NCI-H460 (cell line): ENCODE measurements at regions not wholly inside any gene's neighbourhood (a gene's known extent, or its start where the extent isn't known, plus 50 kb on each side); places are given as distances from the start of the nearest gene placed in this dataset.

Source experiments
- DNase-seq: peaks from one replicate; pipeline ENCODE4 v3.0.0-alpha.2; 2016; ENCODE audit warnings: low read depth; ENCODE audit errors: extremely low read depth

DNA sequence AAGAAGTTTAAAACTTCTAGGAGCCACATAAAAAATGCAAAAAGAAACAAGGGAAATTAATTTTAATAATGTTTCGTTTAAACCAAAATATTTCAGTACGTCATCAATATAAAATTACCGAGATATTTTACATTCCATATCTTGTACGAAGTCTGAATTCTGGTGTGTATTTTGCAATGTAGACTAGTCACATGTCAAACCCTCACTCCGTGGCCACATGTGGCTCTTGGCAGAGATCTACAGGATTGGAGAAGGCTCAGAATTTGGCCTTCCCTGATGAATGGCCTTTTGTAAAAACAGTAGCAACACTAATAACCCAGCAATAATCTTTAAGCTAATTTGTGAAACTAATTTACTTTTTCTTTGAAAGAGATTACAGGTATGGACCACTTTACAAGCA is 217.1 kb downstream of the PRL start:
- no peak for DNase-seq

DNA sequence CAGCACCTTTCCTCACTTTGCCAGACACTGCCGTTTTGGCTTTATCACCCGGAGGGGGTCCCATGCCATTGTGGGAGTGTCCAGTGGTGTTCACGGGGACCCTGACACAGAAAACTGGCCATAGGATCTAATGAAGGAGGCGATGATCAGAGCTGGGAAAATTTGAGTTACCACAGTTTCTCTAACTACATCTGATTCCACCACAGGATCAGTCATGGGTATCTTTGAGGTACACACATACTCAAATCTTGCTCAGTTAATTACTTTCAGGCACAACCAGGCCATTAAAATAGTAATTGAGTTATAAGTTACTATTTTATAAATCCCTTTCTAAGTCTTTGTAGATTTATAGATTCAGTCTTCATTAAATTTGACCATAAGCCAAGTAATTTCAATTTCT is 215.1 kb downstream of the PRL start:
- no peak for DNase-seq

- no peak for DNase-seq
These were observed 214.6 kb downstream of the PRL start for GRCh38 chr6:22082218-22082617.

GRCh38 chr6:22083119-22083518 is 213.7 kb downstream of the PRL start:
- DNase-seq = no peak

DNA sequence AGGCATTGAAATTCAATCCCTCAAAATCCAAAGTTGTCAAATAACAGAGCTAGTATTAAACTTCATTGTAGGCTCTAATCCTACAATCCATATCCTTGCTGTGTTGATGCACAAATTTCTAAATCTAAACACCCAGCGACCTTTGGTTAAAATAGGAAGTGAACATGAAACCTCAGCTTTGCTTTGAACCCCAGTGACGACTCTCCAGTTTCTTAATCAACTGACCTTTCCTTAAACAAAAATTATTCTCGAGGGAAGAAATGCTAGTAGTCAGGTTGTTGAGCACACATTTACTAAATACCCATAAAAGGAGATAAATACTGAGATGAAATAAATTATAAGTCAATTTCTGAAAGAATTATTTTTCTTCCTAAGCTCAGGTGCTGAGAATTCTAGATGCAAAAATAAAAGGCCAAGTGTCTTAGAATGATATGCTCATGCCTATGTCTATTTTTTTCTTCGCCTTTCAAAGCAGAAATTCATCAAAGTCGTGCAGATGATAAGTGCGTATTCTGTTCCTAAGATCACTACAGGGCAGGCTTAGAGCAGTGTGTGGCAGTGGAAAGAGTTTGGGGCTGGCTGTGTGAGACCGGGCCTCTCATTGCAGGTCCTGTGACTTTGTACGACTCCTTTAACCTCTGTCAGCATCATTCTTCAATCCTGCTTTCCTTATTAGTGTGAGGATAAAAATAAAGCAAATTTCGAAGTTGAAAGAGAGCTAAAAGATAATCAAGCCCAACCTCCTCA is 208.7 kb downstream of the PRL start:
- no peak for DNase-seq

DNA sequence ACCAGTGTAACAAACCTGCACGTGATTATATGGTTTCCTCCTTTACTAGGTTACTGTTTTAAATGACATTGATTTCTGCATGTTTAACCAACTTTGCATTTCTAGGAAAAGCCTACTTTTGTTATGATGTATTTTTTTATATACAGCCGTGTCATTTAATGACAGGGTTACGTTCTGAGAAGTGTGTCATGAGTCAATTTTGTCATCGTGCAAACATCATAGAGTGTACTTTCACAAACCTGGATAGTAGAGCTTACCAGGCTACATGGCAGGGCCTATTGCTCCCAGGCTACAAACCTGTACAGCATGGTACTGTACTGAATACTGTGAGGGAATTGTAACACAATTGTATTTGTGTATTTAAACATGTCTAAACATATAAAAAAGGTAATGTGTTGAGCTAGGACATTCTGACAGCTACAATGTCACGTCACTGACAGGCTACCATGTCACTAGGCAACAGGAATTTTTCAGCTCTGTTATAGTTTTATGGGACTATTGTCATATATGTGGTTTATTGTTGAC is 205.3 kb downstream of the PRL start:
- DNase-seq = no peak

DNA sequence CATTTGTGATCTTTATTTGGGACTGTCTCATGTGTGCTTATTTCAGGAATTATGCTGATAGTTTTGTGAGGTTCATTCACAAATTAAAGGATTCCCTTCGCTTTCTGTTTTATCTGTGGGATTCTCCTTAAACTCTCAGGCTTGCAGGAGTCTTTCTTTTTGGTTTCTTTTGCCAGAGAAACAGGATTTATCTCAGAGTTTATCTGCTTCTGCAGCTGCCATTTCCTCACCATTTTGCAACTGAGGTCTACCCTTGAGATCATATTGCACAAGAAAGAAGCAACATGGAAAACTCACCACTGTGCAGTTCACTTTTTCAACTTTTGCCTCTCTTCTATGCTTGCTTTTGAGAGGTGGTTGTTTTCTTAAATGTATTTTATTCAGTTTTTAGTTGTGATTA is 201.0 kb downstream of the PRL start:
- DNase-seq = no peak

DNA sequence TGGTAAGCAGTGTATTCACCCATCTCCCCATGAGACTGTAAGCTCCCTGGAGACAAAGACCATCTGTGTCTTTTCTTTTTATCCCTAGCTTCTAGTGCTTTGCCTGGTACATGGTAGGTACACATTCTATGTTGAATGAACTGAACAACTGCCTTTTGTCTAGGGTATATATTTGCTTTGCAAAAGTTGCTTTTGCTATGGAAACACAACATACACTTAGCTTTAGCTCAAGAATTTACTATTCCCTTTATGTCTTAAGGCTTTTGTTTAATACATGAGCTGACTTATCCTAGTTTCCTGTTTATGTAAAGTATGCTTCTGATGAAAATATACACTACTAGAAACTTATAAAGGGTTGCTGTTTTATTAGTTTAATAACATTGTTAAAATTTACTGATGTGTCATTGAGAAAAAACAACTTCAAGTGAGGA is 198.2 kb downstream of the PRL start:
- no peak for DNase-seq

DNA sequence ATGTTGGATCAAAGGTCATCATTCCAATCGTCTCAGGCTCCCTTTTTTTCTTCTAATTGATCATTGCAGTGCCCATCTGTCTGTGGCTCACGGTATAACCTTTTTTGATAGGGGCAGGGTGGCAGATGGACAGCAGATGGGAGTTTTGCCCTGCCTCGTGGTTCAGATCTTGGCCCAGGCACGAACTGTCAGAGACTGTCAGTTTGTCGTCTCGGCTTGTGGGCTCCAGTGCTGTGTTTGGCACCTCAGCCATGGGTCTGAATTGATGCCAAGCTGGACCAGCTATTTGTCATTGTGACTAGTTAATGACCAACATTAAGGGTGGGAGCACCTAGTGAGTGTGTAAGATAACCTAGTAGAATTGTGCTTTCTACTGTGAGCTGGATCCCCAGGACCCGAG is 197.6 kb downstream of the PRL start:
- DNase-seq = no peak

DNA sequence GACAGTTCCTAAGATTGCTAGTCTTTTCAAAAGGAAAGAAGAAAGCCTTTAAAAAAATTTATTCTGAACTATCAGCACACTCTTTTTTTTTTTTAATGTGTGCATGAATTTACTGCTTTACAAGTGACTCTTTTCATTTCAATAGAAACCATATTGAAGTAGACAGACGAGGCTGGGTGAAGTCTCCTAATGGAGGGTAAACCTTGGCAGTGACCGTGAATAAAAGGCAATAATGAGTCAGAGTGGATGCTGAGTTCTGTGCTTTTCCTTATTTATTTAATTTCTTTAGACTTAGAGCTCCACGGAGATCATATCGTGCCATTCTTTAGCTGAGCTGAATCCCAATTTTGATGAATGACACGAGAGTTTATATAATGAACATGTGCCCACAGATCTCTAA is 196.9 kb downstream of the PRL start:
- DNase-seq = no peak

DNA sequence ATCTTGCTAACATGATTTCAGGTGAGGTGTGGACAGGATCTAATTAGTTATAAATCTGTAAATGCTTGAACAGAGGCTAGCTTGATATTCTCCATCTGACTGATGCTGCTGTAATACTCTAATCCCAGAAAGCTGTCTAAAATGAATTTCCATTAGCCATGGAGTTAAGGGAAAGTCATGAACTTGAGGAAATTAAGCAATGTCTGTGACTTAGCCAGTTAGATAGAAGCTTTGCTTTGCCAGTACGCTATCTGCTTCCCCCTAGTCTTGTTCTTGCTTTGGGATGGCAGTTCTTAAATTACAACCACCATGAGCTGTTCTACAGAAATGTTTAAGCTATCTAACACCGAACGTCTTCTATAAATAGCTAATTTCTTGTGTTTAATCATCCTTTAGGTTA is 195.7 kb downstream of the PRL start:
- DNase-seq = no peak

DNA sequence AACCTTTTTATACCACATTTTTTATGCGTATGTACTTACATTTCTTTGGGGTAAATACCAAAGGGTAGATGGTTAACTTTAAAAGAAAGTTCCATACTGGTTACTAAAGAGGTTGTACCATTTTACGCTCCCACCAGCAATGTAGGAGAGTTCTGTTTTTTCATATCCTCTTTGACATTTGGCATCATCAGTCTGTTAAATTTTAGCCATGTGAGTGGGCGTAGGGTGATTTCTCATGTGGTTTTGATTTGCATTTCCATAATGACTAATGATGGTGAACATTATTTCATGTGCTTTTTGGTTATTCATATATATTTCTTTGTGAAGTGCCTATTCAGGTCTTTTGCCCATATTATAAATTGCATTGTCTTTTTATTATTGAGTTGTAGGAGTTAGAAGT is 194.2 kb downstream of the PRL start:
- DNase-seq = no peak

DNA sequence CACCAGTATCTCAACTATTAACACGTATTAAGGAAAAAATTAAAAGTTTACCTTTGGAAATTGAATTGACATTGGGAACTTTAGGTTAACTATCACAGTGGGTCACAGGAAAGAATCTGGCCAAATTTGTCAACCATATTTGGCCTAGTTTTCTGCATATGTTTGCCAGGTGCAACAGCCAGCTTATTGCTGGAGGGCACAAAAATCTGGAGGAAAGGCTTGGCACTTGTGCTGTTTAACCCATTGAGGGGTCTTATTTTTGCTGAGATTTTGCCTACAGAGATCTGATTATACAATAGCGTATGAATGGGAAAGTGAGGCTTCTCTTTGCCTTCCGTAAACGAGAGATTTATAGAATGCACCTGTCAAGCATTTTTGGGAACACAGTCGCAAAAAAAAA is 190.4 kb downstream of the PRL start:
- DNase-seq = no peak

GRCh38 chr6:22106961-22107360 is 189.9 kb downstream of the PRL start:
- no peak for DNase-seq

DNA sequence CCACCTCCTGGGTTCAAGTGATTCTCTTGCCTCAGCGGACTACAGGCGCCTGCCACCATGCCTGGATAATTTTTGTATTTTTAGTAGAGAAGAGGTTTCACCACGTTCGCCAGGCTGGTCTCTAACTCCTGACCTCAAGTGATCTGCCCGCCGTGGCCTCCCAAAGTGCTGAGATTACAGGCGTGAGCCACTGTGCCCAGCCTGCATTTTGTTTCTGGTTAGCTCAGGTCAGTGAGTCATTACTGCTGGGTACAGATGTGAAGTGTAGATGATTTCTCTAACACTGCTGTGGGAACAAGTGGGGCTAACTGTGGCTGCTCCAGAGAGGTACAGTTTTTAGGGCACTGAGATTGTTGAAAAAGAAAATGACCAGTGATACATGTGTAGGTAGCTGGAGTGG is 188.6 kb downstream of the PRL start:
- no peak for DNase-seq

DNA sequence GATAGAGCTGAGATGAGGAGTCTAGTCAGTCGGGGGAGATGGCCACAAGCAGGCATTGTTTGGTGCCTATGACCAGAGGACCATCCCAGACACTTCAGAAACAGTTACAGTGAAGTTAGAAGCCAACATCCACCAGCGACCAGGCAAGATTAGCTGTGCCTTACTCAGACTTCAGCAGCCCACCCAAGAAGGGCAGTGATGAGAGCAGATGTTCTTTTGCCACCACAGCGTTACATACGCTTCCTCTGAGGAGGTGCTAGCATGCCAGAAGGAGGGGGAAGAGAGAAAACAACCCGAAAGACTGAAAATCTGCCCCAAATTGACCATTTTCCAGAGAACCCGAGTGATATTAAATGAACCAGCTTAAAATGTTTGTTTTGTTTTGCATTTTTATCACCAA is 186.8 kb downstream of the PRL start:
- no peak for DNase-seq

- DNase-seq = peak; percentile 54
These were observed 184.4 kb downstream of the PRL start for GRCh38 chr6:22112461-22112860.

- DNase-seq = peak; percentile 97
These were observed 183.6 kb downstream of the PRL start for GRCh38 chr6:22113026-22113766.

DNA sequence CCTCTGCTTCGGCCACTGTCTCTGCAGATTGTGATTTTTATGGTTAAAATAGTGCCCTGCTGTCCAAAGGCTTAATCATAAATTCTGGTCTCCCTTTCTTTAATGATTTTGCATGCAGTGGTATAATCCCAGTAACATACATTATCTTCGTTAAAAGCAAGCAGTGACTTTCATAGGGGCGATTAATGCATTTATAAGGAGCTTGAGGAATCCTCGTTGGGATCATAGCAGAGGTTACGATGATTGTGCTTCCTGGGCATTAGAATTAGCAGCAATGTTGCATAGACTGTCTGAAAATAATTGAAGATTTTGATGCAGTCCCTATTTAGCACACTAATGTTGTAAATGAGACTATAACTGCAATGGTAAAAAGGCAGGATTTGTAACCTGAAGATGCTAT is 181.3 kb downstream of the PRL start:
- no peak for DNase-seq

- DNase-seq = no peak
These were observed 179.2 kb downstream of the PRL start for GRCh38 chr6:22117631-22118030.

- DNase-seq = no peak
These were observed 177.3 kb downstream of the PRL start for GRCh38 chr6:22119500-22119899.

DNA sequence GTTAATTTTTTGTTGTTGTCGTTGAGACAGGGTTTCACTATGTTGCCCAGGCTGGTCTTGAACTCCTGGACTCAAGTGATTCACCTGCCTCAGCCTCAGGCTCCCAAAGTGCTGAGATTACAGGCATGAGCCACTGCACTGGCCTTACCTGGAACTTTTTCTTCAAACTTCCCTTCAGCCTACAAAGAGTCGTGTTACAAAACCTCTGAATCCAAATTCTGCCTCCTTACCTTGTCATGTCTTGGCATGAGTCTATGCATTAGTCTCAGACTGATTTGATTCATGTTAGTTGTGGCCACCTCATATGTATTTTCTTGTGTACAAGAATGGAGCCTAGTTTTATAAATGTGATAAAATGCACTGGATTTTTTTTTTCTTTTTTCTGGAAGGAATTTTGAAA is 172.1 kb downstream of the PRL start:
- no peak for DNase-seq
